H1 (cell line): ENCODE measurements at regions not wholly inside any gene's neighbourhood (a gene's known extent, or its start where the extent isn't known, plus 50 kb on each side); places are given as distances from the start of the nearest gene placed in this dataset.

Experiments used
- CTCF ChIA-PET: fragments of 300-600 bp; sonication (Branson Sonifier 250); formaldehyde crosslinking; loops from one replicate; lab custom pipeline; 2021; ENCODE audit not compliant: partially characterized antibody; lab: Charles Lee
- POLR2A ChIA-PET: fragments of 300-600 bp; sonication (Branson Sonifier 250); formaldehyde crosslinking; loops from one replicate; lab custom pipeline; 2021; ENCODE audit warnings: inconsistent platforms; ENCODE audit not compliant: partially characterized antibody; lab: Charles Lee
- DNase-seq, 2 experiments: peaks; one replicate each; pipeline versions ENCODE4 v3.0.0 to v3.0.0-alpha.2; 2010 to 2022; ENCODE audit warnings: low spot score in 2 of 2, low read depth in 1 of 2, mixed read lengths in 1 of 2
- FAIRE-seq: peaks from 2 replicates; lab custom pipeline; 2011; peaks lifted over from hg19 to GRCh38; lab: Jason Lieb, UNC
- H2AFZ ChIP-seq: 2 replicates; pipeline ENCODE4 v1.8.1; 2012; ENCODE audit warnings: low read length, inconsistent platforms
- H2AK5ac ChIP-seq: 2 replicates; pipeline ENCODE4 v1.6.1; 2013; ENCODE audit warnings: low read depth, low read length
- H2BK120ac ChIP-seq: replicated peaks from 2 replicates; pipeline ENCODE3; 2013; ENCODE audit warnings: low read depth, low read length, inconsistent platforms
- H2BK12ac ChIP-seq: 2 replicates; pipeline ENCODE4 v1.6.1; 2013; ENCODE audit warnings: low read depth, low read length
- H2BK15ac ChIP-seq: 2 replicates; pipeline ENCODE4 v1.6.1; 2013; ENCODE audit warnings: low read length
- H2BK20ac ChIP-seq: 2 replicates; pipeline ENCODE4 v1.6.1; 2013; ENCODE audit warnings: low read length
- H2BK5ac ChIP-seq: 2 replicates; pipeline ENCODE4 v1.6.1; 2013; ENCODE audit warnings: low read depth, low read length
- H3K14ac ChIP-seq: 2 replicates; pipeline ENCODE4 v1.6.1; 2013; ENCODE audit warnings: inconsistent platforms; ENCODE audit not compliant: insufficient read length
- H3K18ac ChIP-seq: 2 replicates; pipeline ENCODE4 v1.6.1; 2013; ENCODE audit warnings: low read length; ENCODE audit errors: extremely low read depth
- H3K23ac ChIP-seq: 2 replicates; pipeline ENCODE4 v1.6.1; 2013; ENCODE audit warnings: inconsistent platforms; ENCODE audit not compliant: insufficient read length
- H3K23me2 ChIP-seq: 2 replicates; pipeline ENCODE4 v1.6.1; 2013; ENCODE audit warnings: low read depth, low read length
- H3K27ac ChIP-seq: 2 replicates; pipeline ENCODE4 v1.6.1; 2011; ENCODE audit warnings: low read depth, low read length, inconsistent platforms
- H3K27me3 ChIP-seq, 4 experiments: replicated peaks in 1 of 4; 1 replicate in 1 of 4; 2 replicates in 3 of 4; pipeline versions ENCODE4 v1.6.1 to v1.8.1; 2011 to 2013; ENCODE audit warnings: low read length in 3 of 4, mild to moderate bottlenecking in 3 of 4, inconsistent platforms in 2 of 4, mixed read lengths in 2 of 4, moderate library complexity in 1 of 4; ENCODE audit not compliant: control insufficient read depth in 3 of 4, insufficient read depth in 3 of 4; ENCODE audit errors: extremely low read depth in 1 of 4
- H3K36me3 ChIP-seq, 4 experiments: 2 replicates each; pipeline versions ENCODE4 v1.6.1 to v1.8.1; 2011 to 2013; ENCODE audit warnings: mild to moderate bottlenecking in 4 of 4, low read length in 3 of 4, moderate library complexity in 2 of 4, control low read depth in 1 of 4, inconsistent platforms in 1 of 4; ENCODE audit not compliant: insufficient read depth in 4 of 4, control insufficient read depth in 2 of 4
- H3K4ac ChIP-seq: replicated peaks from 2 replicates; pipeline ENCODE3; 2013; ENCODE audit warnings: low read length, low read depth, mixed read lengths, inconsistent platforms; ENCODE audit not compliant: insufficient read length
- H3K4me1 ChIP-seq, 4 experiments: replicated peaks in 1 of 4; 1 replicate in 1 of 4; 2 replicates in 3 of 4; pipeline versions ENCODE4 v1.6.1 to v1.8.1; 2011 to 2013; ENCODE audit warnings: low read length in 3 of 4, inconsistent platforms in 2 of 4, mixed read lengths in 1 of 4; ENCODE audit not compliant: insufficient read depth in 4 of 4, control insufficient read depth in 3 of 4
- H3K4me2 ChIP-seq, 2 experiments: 2 replicates each; pipeline versions ENCODE4 v1.6.1 to v1.8.1; 2011 to 2013; ENCODE audit warnings: low read depth in 2 of 2, low read length in 2 of 2, control low read depth in 1 of 2, inconsistent platforms in 1 of 2, mild to moderate bottlenecking in 1 of 2; ENCODE audit not compliant: insufficient read depth in 1 of 2
- H3K4me3 ChIP-seq, 4 experiments: fragments of 200-600, 300-600 bp in 1 of 4; sonication (generic), shearing (Covaris generic), sonication (Bioruptor Twin) in 1 of 4; 2 replicates each; pipeline versions ENCODE4 v1.5.1 to v1.8.1; 2011 to 2016; ENCODE audit warnings: low read length in 4 of 4, low read depth in 3 of 4, control low read depth in 2 of 4, inconsistent platforms in 2 of 4, mild to moderate bottlenecking in 2 of 4, mixed read lengths in 1 of 4, moderate library complexity in 1 of 4; ENCODE audit not compliant: insufficient read depth in 2 of 4; ENCODE audit errors: extremely low read depth in 1 of 4
- H3K56ac ChIP-seq: replicated peaks from 2 replicates; pipeline ENCODE3; 2013; ENCODE audit warnings: low read depth, mild to moderate bottlenecking, mixed read lengths, low read length, inconsistent platforms; ENCODE audit not compliant: insufficient read length
- H3K79me1 ChIP-seq: 2 replicates; pipeline ENCODE4 v1.6.1; 2013; ENCODE audit warnings: low read depth, low read length, control low read depth
- H3K79me2 ChIP-seq, 2 experiments: 2 replicates each; pipeline versions ENCODE4 v1.6.1 to v1.8.1; 2012 to 2013; ENCODE audit warnings: low read length in 2 of 2, mild to moderate bottlenecking in 2 of 2, inconsistent platforms in 1 of 2; ENCODE audit not compliant: insufficient read depth in 2 of 2, control insufficient read depth in 1 of 2
- H3K9ac ChIP-seq, 4 experiments: replicated peaks in 1 of 4; 1 replicate in 1 of 4; 2 replicates in 3 of 4; pipeline versions ENCODE4 v1.6.1 to v1.8.1; 2011 to 2013; ENCODE audit warnings: low read depth in 3 of 4, low read length in 3 of 4, control low read depth in 2 of 4, mild to moderate bottlenecking in 2 of 4, moderate library complexity in 2 of 4, inconsistent platforms in 1 of 4; ENCODE audit errors: extremely low read depth in 1 of 4
- H3K9me3 ChIP-seq, 2 experiments: 2 replicates each; pipeline versions ENCODE4 v1.6.1 to v1.8.1; 2012 to 2013; ENCODE audit warnings: mild to moderate bottlenecking in 2 of 2, moderate library complexity in 2 of 2, control low read depth in 1 of 2, inconsistent platforms in 1 of 2, low read depth in 1 of 2, low read length in 1 of 2, mixed read lengths in 1 of 2; ENCODE audit not compliant: insufficient read depth in 2 of 2
- H4K20me1 ChIP-seq, 2 experiments: replicated peaks in 1 of 2; 2 replicates each; pipeline versions ENCODE3 to v1.8.1; 2011 to 2013; ENCODE audit warnings: inconsistent platforms in 2 of 2, low read length in 2 of 2, mild to moderate bottlenecking in 1 of 2; ENCODE audit not compliant: insufficient read depth in 2 of 2, control insufficient read depth in 1 of 2
- H4K5ac ChIP-seq: 2 replicates; pipeline ENCODE4 v1.6.1; 2013; ENCODE audit warnings: low read length, low read depth, mixed read lengths, inconsistent platforms; ENCODE audit not compliant: insufficient read length
- H4K8ac ChIP-seq: 2 replicates; pipeline ENCODE4 v1.8.0; 2013; ENCODE audit warnings: mild to moderate bottlenecking, moderate library complexity, low read length, inconsistent platforms; ENCODE audit not compliant: insufficient read depth; ENCODE audit errors: extremely low read depth
- H4K91ac ChIP-seq: replicated peaks from 2 replicates; pipeline ENCODE3; 2013; ENCODE audit warnings: low read length, mixed read lengths, inconsistent platforms; ENCODE audit not compliant: insufficient read length
- BRCA1 ChIP-seq: IDR thresholded peaks from 2 replicates; pipeline ENCODE4 v1.6.1; 2012; ENCODE audit warnings: low read depth, low read length, improper control_type of control experiment
- CREB1 ChIP-seq: IDR thresholded peaks from 2 replicates; pipeline ENCODE4 v1.6.1; 2012; ENCODE audit warnings: inconsistent platforms
- YY1 ChIP-seq: IDR thresholded peaks from 2 replicates; pipeline ENCODE4 v1.6.1; 2011; ENCODE audit warnings: low read depth, mild to moderate bottlenecking, low read length
- WGBS, 2 experiments: shearing (Covaris generic) in 1 of 2; methylation state at CpG; one replicate each; pipeline versions ENCODE4 v1.1.6 to v1.1.7; 2013 to 2015; ENCODE audit warnings: low lambda C conversion rate in 2 of 2, mixed read lengths in 2 of 2, inconsistent platforms in 1 of 2, low coverage in 1 of 2, missing lambda C conversion rate in 1 of 2; ENCODE audit not compliant: insufficient replicate concordance in 2 of 2, insufficient coverage in 1 of 2, insufficient read length in 1 of 2; ENCODE audit errors: extremely low coverage in 1 of 2, missing lambda C conversion rate in 1 of 2; 5-methylcytosine and 5-hydroxymethylcytosine counted together

DNA sequence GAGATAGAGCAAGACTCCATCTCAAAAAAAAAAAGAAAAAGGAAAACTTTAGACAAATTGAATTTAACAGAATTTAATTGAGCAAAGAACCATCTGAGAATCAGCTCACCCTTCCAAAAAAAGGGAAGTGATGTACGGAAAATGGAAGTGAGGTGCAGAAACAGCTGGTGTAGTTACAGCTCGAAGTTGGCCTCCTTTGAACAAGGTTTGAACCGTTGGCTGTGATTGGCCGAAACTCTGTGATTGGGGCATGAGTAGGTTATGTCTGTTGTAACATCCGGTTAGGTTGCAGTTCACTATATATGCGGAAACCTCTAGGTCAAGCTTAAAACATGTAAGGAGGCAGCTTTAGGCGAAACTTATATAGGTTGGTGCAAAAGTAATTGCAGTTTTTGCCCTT, 97.9 kb upstream of the KIF26B start:
- Histone ChIP-seq H2BK5ac (no peak overlapping the region), H3K4me2 (no peak overlapping the region), H2AFZ (no peak overlapping the region), H2BK12ac (no peak overlapping the region), H2BK20ac (no peak overlapping the region), H3K9ac (no peak overlapping the region), H3K79me2 (no peaks in the 10 kb centered on the region), H3K14ac (no peak overlapping the region), H3K79me1 (no peaks in the 10 kb centered on the region), H3K27ac (no peak overlapping the region), H3K23me2 (no peaks in the 10 kb centered on the region), H3K4me1 (peaks cover 5 to 16% (median 10%) of the 10 kb centered on the region in 4 experiments; a peak in 6 of 7 replicates), H3K27me3 (no peaks in the 10 kb centered on the region), H3K4me3 (no peak overlapping the region), H4K20me1 (no peaks in the 10 kb centered on the region), H2BK120ac (no peak overlapping the region), H2AK5ac (0 out of 2 replicates have a peak overlapping the region, but pooled peaks have one; percentile 67), H4K5ac (no peak overlapping the region), H3K18ac (no peak overlapping the region)
- POLR2A ChIA-PET = interaction anchor here (1.1 kb wide), 1 partner anchor 213 kb away, joined by 3 read pairs; no protein-coding TSS in a partner anchor
- FAIRE-seq = no peak
- WGBS, 2 experiments = 83% methylated on average over 7 of the region's 7 CpGs; no CpG with 5 or more reads in 1 of the 2 experiments
- CTCF ChIA-PET = interaction anchor here (0.7 to 1.5 kb wide), 3 partner anchors 10 to 16 kb away, joined by 3 to 5 read pairs (median 3); no protein-coding TSS in a partner anchor
- TF ChIP-seq BRCA1 = no peak
- TF ChIP-seq CREB1 = no peak
- no peak for TF ChIP-seq YY1
- TF ChIP-seq, all 59 proteins: peak for 0
- no peak overlapping the region for H4K91ac ChIP-seq
- H3K23ac ChIP-seq = no peak overlapping the region
- 0 out of 2 replicates have a peak overlapping the region, but pooled peaks have one; percentile 32 for H2BK15ac ChIP-seq
- H3K36me3 ChIP-seq = no peaks in the 10 kb centered on the region; a peak in 1 of 8 replicates
- DNase-seq = peak in 1 of 2 experiments; percentile 20
- H4K8ac ChIP-seq = no peak overlapping the region
- no peak overlapping the region for H3K56ac ChIP-seq
- no peak overlapping the region for H3K4ac ChIP-seq
- peaks cover 0 to 3% of the 10 kb centered on the region in 2 experiments; a peak in 1 of 4 replicates for H3K9me3 ChIP-seq
